ENCODE measurements at regions not wholly inside any gene's neighbourhood (a gene's known extent, or its start where the extent isn't known, plus 50 kb on each side); places are given as distances from the start of the nearest gene placed in this dataset.
"Not testable (repeated sequence)": the region's sequence is repeated elsewhere in the genome, so short reads cannot be mapped to it uniquely, and the experiment has no call there.

GRCh38 chr2:184162426-184162825 lies 435.9 kb upstream of the ZNF804A start:
- no peaks in the 10 kb centered on the region for H3K9me2 ChIP-seq (ENCODE audit: insufficient read depth, low read length)
- no peaks in the 10 kb centered on the region for H3K79me2 ChIP-seq (replicated peaks; ENCODE audit: insufficient read depth, low read length)
- no peaks in the 10 kb centered on the region for H3K36me3 ChIP-seq (ENCODE audit: insufficient read depth, low read length)
- no peak for TF ChIP-seq POLR2AphosphoS5 (IDR thresholded peaks at IDR 0.05)
- TF ChIP-seq TAF1 (IDR thresholded peaks at IDR 0.05; ENCODE audit: low read depth), result no peak
- TF ChIP-seq, protein P1, sequence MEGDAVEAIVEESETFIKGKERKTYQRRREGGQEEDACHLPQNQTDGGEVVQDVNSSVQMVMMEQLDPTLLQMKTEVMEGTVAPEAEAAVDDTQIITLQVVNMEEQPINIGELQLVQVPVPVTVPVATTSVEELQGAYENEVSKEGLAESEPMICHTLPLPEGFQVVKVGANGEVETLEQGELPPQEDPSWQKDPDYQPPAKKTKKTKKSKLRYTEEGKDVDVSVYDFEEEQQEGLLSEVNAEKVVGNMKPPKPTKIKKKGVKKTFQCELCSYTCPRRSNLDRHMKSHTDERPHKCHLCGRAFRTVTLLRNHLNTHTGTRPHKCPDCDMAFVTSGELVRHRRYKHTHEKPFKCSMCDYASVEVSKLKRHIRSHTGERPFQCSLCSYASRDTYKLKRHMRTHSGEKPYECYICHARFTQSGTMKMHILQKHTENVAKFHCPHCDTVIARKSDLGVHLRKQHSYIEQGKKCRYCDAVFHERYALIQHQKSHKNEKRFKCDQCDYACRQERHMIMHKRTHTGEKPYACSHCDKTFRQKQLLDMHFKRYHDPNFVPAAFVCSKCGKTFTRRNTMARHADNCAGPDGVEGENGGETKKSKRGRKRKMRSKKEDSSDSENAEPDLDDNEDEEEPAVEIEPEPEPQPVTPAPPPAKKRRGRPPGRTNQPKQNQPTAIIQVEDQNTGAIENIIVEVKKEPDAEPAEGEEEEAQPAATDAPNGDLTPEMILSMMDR (IDR thresholded peaks at IDR 0.05; ENCODE audit: poor library complexity, severe bottlenecking), result no peak
- no peak for TF ChIP-seq RAD21 (conservative IDR thresholded peaks at IDR 0.05)
- TF ChIP-seq EP300 (conservative IDR thresholded peaks at IDR 0.05; ENCODE audit: poor library complexity, severe bottlenecking), result no peak
- TF ChIP-seq EZH2 (IDR thresholded peaks at IDR 0.05; ENCODE audit: borderline replicate concordance, insufficient read depth, low read length, poor library complexity, severe bottlenecking), result no peak
- TF ChIP-seq SMC3 (conservative IDR thresholded peaks at IDR 0.05; ENCODE audit: poor library complexity), result no peak
- TF ChIP-seq REST (IDR thresholded peaks at IDR 0.05; ENCODE audit: borderline replicate concordance), result no peak
- no peak for TF ChIP-seq MXI1 (conservative IDR thresholded peaks at IDR 0.05; ENCODE audit: poor library complexity, severe bottlenecking)
- H3K4me3 ChIP-seq (ENCODE audit: low read length), result no peak overlapping the region
- no peak overlapping the region for H3K4me2 ChIP-seq (ENCODE audit: low read length)
- no peaks in the 10 kb centered on the region for H3K9me3 ChIP-seq (ENCODE audit: low read length)
- no peak overlapping the region for H2AFZ ChIP-seq (ENCODE audit: low read depth, low read length)
- no peaks in the 10 kb centered on the region for H4K20me1 ChIP-seq (ENCODE audit: insufficient read depth)
- H3K27me3 ChIP-seq (ENCODE audit: insufficient read depth, low read depth, low read length), result no peaks in the 10 kb centered on the region
- H3K27ac ChIP-seq (ENCODE audit: low read length), result no peak overlapping the region
- no peaks in the 10 kb centered on the region for H3F3A ChIP-seq (ENCODE audit: insufficient read depth, low read length, poor library complexity, severe bottlenecking)
- H3K9ac ChIP-seq (ENCODE audit: low read length), result no peak overlapping the region

DNA sequence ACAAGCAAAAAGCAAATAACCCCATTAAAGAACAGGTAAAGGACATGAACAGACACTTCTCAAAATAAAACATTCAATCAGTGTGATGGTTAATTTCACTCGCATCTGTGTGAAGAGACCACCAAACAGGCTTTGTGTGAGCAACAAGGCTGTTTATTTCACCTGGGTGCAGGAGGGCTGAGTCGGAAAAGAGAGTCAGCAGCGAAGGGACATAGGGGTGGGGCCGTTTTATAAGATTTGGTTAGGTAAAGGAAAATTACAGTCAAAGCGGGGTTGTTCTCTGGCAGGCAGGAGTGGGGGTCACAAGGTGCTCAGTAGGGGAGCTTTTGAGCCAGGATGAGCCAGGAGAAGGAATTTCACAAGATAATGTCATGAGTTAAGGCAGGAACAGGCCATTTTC lies 429.5 kb upstream of the ZNF804A start:
- H3K4me2 ChIP-seq (ENCODE audit: low read length); H3K27me3 ChIP-seq (ENCODE audit: insufficient read depth, low read depth, low read length); H3K9me2 ChIP-seq (ENCODE audit: insufficient read depth, low read length); H3K9ac ChIP-seq (ENCODE audit: low read length); H3F3A ChIP-seq (ENCODE audit: insufficient read depth, low read length, poor library complexity, severe bottlenecking); H3K4me3 ChIP-seq (ENCODE audit: low read length); H3K9me3 ChIP-seq (ENCODE audit: low read length); H2AFZ ChIP-seq (ENCODE audit: low read depth, low read length); H3K36me3 ChIP-seq (ENCODE audit: insufficient read depth, low read length); H3K27ac ChIP-seq (ENCODE audit: low read length); H4K20me1 ChIP-seq (ENCODE audit: insufficient read depth); H3K79me2 ChIP-seq (replicated peaks; ENCODE audit: insufficient read depth, low read length): not testable (repeated sequence)

GRCh38 chr2:184169366-184169765 lies 429.0 kb upstream of the ZNF804A start:
- no peak overlapping the region for H2AFZ ChIP-seq (ENCODE audit: low read depth, low read length)
- H3K79me2 ChIP-seq (replicated peaks; ENCODE audit: insufficient read depth, low read length), result no peaks in the 10 kb centered on the region
- no peaks in the 10 kb centered on the region for H3F3A ChIP-seq (ENCODE audit: insufficient read depth, low read length, poor library complexity, severe bottlenecking)
- H3K27me3 ChIP-seq (ENCODE audit: insufficient read depth, low read depth, low read length), result no peaks in the 10 kb centered on the region
- H3K9me2 ChIP-seq (ENCODE audit: insufficient read depth, low read length), result no peaks in the 10 kb centered on the region
- H4K20me1 ChIP-seq (ENCODE audit: insufficient read depth), result no peaks in the 10 kb centered on the region
- no peaks in the 10 kb centered on the region for H3K36me3 ChIP-seq (ENCODE audit: insufficient read depth, low read length)
- TF ChIP-seq, protein P1 (IDR thresholded peaks at IDR 0.05; ENCODE audit: poor library complexity, severe bottlenecking), result no peak
- TF ChIP-seq TAF1 (IDR thresholded peaks at IDR 0.05; ENCODE audit: low read depth) (no peak), MXI1 (conservative IDR thresholded peaks at IDR 0.05; ENCODE audit: poor library complexity, severe bottlenecking) (no peak), EZH2 (IDR thresholded peaks at IDR 0.05; ENCODE audit: borderline replicate concordance, insufficient read depth, low read length, poor library complexity, severe bottlenecking) (no peak), SMC3 (conservative IDR thresholded peaks at IDR 0.05; ENCODE audit: poor library complexity) (no peak), EP300 (conservative IDR thresholded peaks at IDR 0.05; ENCODE audit: poor library complexity, severe bottlenecking) (no peak), RAD21 (conservative IDR thresholded peaks at IDR 0.05) (no peak), POLR2AphosphoS5 (IDR thresholded peaks at IDR 0.05) (no peak), REST (IDR thresholded peaks at IDR 0.05; ENCODE audit: borderline replicate concordance) (no peak)
- H3K4me3 ChIP-seq (ENCODE audit: low read length), result no peak overlapping the region
- H3K9me3 ChIP-seq (ENCODE audit: low read length), result no peaks in the 10 kb centered on the region
- H3K4me2 ChIP-seq (ENCODE audit: low read length), result no peak overlapping the region
- H3K27ac ChIP-seq (ENCODE audit: low read length), result no peak overlapping the region
- H3K9ac ChIP-seq (ENCODE audit: low read length), result no peak overlapping the region
